K562 (cell line): ENCODE measurements at regions not wholly inside any gene's neighbourhood (a gene's known extent, or its start where the extent isn't known, plus 50 kb on each side); places are given as distances from the start of the nearest gene placed in this dataset.

Source experiments
- DNMT1 ChIP-seq: fragments of 450-650 bp; IDR thresholded peaks from 2 replicates; pipeline ENCODE4 v1.6.1; 2016; ENCODE audit warnings: antibody characterized with exemption, mild to moderate bottlenecking
- EP300 ChIP-seq: IDR thresholded peaks from 2 replicates; pipeline ENCODE4 v1.6.1; 2012; ENCODE audit warnings: low read length, improper control_type of control experiment
- FUS ChIP-seq: fragments of 200-400 bp; formaldehyde crosslinking; optimal IDR thresholded peaks from 2 replicates; pipeline ENCODE3; 2017; ENCODE audit warnings: low read depth, low read length
- HDAC3 ChIP-seq: fragments of 450-650 bp; IDR thresholded peaks from 2 replicates; pipeline ENCODE4 v1.6.1; 2018; ENCODE audit warnings: borderline replicate concordance, mild to moderate bottlenecking, moderate library complexity; ENCODE audit not compliant: partially characterized antibody
- HDGF ChIP-seq: fragments of 450-650 bp; IDR thresholded peaks from 2 replicates; pipeline ENCODE4 v1.6.1; 2016
- MECOM ChIP-seq: fragments of 250-450 bp; sonication (Bioruptor Pico); IDR thresholded peaks from 2 replicates; pipeline ENCODE4 v1.8.0; 2022; ENCODE audit warnings: inconsistent platforms
- MED1 ChIP-seq: sonication (generic); formaldehyde crosslinking; IDR thresholded peaks from 2 replicates; pipeline ENCODE4 v1.8.1; 2023; ENCODE audit warnings: missing genetic modification reagents, borderline replicate concordance
- NR1H2 ChIP-seq: sonication (generic); formaldehyde crosslinking; IDR thresholded peaks from 2 replicates; pipeline ENCODE4 v1.4.0; 2020; ENCODE audit warnings: mild to moderate bottlenecking, missing genetic modification reagents
- PURB ChIP-seq: sonication (generic); formaldehyde crosslinking; IDR thresholded peaks from 2 replicates; pipeline ENCODE4 v1.9.0; 2021; ENCODE audit warnings: low read depth, mild to moderate bottlenecking, missing genetic modification reagents
- SIRT6 ChIP-seq: IDR thresholded peaks from one replicate; pipeline ENCODE4 v1.6.1; 2012; ENCODE audit warnings: low read depth, mild to moderate bottlenecking, control low read depth, inconsistent platforms, low read length, moderate library complexity
- SMARCC2 ChIP-seq: fragments of 450-650 bp; IDR thresholded peaks from 2 replicates; pipeline ENCODE4 v1.6.1; 2017; ENCODE audit warnings: antibody characterized with exemption, moderate library complexity, mild to moderate bottlenecking, low read depth
- SREBF1 ChIP-seq: fragments of 150-350 bp; IDR thresholded peaks from 2 replicates; pipeline ENCODE4 v1.6.1; 2014; ENCODE audit warnings: antibody characterized with exemption, low read depth, low read length, borderline replicate concordance
- ZKSCAN1 ChIP-seq: fragments of 150-350 bp; IDR thresholded peaks from 2 replicates; pipeline ENCODE4 v1.6.1; 2016; ENCODE audit warnings: low read depth, low read length
- ZNF408 ChIP-seq: fragments of 250-450 bp; sonication (Bioruptor Pico); IDR thresholded peaks from 2 replicates; pipeline ENCODE4 v1.4.0; 2020; ENCODE audit warnings: low read depth, mild to moderate bottlenecking, moderate library complexity
- ZNF444 ChIP-seq: fragments of 250-450 bp; sonication (Bioruptor Pico); IDR thresholded peaks from 2 replicates; pipeline ENCODE4 v1.4.0; 2020; ENCODE audit warnings: mild to moderate bottlenecking, moderate library complexity
- TF ChIP-seq, protein P1 (sequence below): fragments of 450-650 bp; IDR thresholded peaks from one replicate; pipeline ENCODE4 v1.6.1; 2018; ENCODE audit warnings: mild to moderate bottlenecking, moderate library complexity; ENCODE audit not compliant: partially characterized antibody
- TF ChIP-seq, protein P2 (sequence below): fragments of 450-650 bp; formaldehyde crosslinking; IDR thresholded peaks from 2 replicates; pipeline ENCODE4 v1.4.0; 2020; ENCODE audit warnings: mild to moderate bottlenecking
- TF ChIP-seq, protein P3 (sequence below): fragments of 450-650 bp; IDR thresholded peaks from 2 replicates; pipeline ENCODE4 v1.6.1; 2016
- TF ChIP-seq, protein P4 (sequence below): IDR thresholded peaks from 3 replicates; pipeline ENCODE4 v1.6.1; 2011; ENCODE audit warnings: borderline replicate concordance, mild to moderate bottlenecking; ENCODE audit not compliant: insufficient read length, insufficient read depth
- TF ChIP-seq, protein P5 (sequence below): fragments of 250-450 bp; sonication (Bioruptor Pico); IDR thresholded peaks from 2 replicates; pipeline ENCODE4 v1.8.0; 2021; ENCODE audit warnings: mild to moderate bottlenecking, moderate library complexity

DNA sequence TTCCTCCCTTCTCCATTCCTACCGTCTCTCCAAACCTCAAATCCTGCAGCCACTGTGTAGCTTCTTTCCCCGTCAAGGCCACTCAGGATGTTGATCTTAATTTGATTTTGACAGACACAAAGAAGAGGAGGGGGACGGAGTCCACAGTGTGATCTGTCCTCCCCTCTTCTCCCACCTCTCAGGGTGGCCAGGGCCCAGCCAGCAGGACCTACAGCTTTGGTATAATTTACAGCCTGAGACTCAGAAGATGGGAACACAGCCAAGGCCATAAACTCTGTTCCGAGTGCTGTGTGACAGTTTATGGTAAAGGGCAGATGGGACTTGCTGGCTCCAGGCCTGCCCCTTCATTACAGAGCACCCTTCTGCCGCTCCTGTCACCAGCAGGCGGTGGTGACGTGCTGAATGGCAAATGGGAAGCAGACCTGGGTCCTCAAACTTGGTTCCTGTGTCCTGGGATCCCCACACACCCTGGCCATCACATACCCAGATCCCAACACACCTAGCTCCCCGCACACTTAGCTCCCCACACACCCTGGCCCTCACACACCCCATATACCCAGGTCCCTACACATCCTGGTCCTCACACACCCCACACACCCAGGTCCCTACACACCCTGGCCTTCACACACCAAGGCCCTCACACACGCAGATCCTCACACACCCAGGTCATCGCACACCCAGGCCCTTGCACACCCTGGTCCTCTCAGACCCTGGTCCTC lies 71.6 kb downstream of the CD2 start (continued):
- TF ChIP-seq, protein P1, sequence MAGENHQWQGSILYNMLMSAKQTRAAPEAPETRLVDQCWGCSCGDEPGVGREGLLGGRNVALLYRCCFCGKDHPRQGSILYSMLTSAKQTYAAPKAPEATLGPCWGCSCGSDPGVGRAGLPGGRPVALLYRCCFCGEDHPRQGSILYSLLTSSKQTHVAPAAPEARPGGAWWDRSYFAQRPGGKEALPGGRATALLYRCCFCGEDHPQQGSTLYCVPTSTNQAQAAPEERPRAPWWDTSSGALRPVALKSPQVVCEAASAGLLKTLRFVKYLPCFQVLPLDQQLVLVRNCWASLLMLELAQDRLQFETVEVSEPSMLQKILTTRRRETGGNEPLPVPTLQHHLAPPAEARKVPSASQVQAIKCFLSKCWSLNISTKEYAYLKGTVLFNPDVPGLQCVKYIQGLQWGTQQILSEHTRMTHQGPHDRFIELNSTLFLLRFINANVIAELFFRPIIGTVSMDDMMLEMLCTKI = no peak
- TF ChIP-seq SMARCC2 (no peak), ZNF408 (CRISPR knock-in tag) (no peak), HDAC3 (no peak), DNMT1 (no peak), ZNF444 (CRISPR knock-in tag) (no peak), FUS (no peak), EP300 (peak; percentile 64), MECOM (CRISPR knock-in tag) (0 out of 2 replicates have a peak, but pooled peaks have one; percentile 19), HDGF (peak; percentile 93), MED1 (CRISPR knock-in tag) (no peak), NR1H2 (CRISPR knock-in tag) (0 out of 2 replicates have a peak, but pooled peaks have one; percentile 43), SREBF1 (no peak), PURB (CRISPR knock-in tag) (no peak), SIRT6 (no peak), ZKSCAN1 (no peak; the same call in 1 of the 2 replicates)
- TF ChIP-seq, protein P2, sequence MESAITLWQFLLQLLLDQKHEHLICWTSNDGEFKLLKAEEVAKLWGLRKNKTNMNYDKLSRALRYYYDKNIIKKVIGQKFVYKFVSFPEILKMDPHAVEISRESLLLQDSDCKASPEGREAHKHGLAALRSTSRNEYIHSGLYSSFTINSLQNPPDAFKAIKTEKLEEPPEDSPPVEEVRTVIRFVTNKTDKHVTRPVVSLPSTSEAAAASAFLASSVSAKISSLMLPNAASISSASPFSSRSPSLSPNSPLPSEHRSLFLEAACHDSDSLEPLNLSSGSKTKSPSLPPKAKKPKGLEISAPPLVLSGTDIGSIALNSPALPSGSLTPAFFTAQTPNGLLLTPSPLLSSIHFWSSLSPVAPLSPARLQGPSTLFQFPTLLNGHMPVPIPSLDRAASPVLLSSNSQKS (CRISPR knock-in tag) = no peak
- TF ChIP-seq, protein P3, sequence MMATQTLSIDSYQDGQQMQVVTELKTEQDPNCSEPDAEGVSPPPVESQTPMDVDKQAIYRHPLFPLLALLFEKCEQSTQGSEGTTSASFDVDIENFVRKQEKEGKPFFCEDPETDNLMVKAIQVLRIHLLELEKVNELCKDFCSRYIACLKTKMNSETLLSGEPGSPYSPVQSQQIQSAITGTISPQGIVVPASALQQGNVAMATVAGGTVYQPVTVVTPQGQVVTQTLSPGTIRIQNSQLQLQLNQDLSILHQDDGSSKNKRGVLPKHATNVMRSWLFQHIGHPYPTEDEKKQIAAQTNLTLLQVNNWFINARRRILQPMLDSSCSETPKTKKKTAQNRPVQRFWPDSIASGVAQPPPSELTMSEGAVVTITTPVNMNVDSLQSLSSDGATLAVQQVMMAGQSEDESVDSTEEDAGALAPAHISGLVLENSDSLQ = peak; percentile 94
- TF ChIP-seq, protein P4, sequence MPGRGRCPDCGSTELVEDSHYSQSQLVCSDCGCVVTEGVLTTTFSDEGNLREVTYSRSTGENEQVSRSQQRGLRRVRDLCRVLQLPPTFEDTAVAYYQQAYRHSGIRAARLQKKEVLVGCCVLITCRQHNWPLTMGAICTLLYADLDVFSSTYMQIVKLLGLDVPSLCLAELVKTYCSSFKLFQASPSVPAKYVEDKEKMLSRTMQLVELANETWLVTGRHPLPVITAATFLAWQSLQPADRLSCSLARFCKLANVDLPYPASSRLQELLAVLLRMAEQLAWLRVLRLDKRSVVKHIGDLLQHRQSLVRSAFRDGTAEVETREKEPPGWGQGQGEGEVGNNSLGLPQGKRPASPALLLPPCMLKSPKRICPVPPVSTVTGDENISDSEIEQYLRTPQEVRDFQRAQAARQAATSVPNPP = no peak
- TF ChIP-seq, protein P5, sequence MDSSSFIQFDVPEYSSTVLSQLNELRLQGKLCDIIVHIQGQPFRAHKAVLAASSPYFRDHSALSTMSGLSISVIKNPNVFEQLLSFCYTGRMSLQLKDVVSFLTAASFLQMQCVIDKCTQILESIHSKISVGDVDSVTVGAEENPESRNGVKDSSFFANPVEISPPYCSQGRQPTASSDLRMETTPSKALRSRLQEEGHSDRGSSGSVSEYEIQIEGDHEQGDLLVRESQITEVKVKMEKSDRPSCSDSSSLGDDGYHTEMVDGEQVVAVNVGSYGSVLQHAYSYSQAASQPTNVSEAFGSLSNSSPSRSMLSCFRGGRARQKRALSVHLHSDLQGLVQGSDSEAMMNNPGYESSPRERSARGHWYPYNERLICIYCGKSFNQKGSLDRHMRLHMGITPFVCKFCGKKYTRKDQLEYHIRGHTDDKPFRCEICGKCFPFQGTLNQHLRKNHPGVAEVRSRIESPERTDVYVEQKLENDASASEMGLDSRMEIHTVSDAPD (CRISPR knock-in tag) = no peak
